ENCODE measurements at regions not wholly inside any gene's neighbourhood (a gene's known extent, or its start where the extent isn't known, plus 50 kb on each side); places are given as distances from the start of the nearest gene placed in this dataset.
A peak's percentile ranks its signal among the peaks of the same experiment; 100 is the strongest.

DNA sequence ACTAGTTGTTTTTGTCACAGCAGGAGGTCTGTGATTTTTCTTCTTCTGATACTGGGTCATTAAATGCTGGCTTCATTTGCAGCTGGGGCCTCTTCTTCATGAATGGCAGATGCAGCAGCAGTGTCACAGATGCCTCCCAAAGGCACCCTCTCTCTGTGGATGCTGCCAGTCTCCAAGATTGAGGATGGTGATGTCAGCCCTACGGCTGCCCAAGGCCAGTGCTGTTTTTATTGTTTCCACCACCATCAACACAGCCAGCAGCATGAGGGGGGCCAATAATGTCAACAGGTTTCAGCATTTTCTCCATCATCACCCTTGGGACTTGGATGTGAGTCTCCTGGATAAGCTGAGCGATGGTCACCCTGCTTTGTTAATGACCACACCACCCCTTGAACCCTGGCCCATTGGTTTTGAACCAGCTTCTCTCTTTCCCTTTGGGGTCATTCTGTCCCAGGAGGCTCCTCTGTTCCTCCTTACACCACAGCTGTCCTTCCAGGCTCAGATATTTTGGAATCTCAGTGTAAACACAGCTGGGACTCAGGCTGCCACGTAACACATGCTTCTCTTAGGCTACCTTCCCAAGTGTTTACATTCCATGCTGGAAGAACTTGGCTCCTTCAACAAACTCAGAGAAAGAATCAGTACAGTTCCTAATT is 151.7 kb upstream of the DDHD1 start:
- Histone ChIP-seq H3K27me3 (no peaks in the 10 kb centered on the region), H3K9me3 (no peaks in the 10 kb centered on the region), H3K4me3 (no peak overlapping the region), H3K4me1 (peaks cover 0 to 25% (median 17%) of the 10 kb centered on the region in 4 donors), H3K36me3 (no peaks in the 10 kb centered on the region), H3K27ac (peak overlapping the region in 2 of 4 donors; percentile 45 to 49)
- peak in 1 of 4 donors; percentile 26 for TF ChIP-seq POLR2AphosphoS5 (IDR thresholded peaks at IDR 0.05)
- TF ChIP-seq POLR2A (IDR thresholded peaks at IDR 0.05) = no peak
- intact Hi-C loops (cut with DNase I) = loop anchor here (5.0 to 10.0 kb wide), 3 partner anchors 230 to 483 kb away; no protein-coding TSS in a partner anchor
- DNase-seq = peak; percentile 63
- WGBS, 2 donors = 79 to 84% methylated on average over 3 of the region's 3 CpGs

DNA sequence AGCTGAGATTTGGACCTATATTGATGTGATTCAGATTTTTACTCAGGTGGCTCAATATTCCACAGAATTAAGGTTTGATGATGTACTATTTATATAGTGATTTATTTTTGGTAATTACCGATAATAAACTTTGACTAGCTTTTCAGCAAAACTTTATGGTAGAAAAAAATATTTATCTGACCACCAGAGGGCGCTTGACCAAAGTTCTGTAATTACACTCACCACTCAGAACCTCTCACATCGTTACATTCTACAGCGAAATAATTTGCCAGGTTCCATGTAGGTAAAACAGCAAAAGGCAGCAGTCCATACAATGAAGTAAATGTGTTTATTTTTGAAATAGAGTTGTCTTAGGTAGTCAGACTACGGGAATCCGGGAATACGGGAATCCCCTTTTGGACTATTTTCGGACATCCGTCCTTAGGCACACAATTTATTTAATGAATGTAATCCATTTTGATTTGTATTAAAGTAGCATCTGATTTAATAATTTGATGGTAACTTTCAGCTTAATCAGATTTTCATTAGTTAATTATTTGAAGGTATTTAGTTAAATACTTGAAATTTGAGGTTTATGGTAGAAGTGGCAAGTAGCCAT is 143.0 kb upstream of the DDHD1 start:
- Histone ChIP-seq H3K36me3 (no peaks in the 10 kb centered on the region), H3K27me3 (no peaks in the 10 kb centered on the region), H3K9me3 (no peaks in the 10 kb centered on the region), H3K4me1 (no peaks in the 10 kb centered on the region), H3K27ac (no peak overlapping the region), H3K4me3 (no peak overlapping the region)
- no peak for TF ChIP-seq POLR2A (IDR thresholded peaks at IDR 0.05)
- TF ChIP-seq, protein P1, sequence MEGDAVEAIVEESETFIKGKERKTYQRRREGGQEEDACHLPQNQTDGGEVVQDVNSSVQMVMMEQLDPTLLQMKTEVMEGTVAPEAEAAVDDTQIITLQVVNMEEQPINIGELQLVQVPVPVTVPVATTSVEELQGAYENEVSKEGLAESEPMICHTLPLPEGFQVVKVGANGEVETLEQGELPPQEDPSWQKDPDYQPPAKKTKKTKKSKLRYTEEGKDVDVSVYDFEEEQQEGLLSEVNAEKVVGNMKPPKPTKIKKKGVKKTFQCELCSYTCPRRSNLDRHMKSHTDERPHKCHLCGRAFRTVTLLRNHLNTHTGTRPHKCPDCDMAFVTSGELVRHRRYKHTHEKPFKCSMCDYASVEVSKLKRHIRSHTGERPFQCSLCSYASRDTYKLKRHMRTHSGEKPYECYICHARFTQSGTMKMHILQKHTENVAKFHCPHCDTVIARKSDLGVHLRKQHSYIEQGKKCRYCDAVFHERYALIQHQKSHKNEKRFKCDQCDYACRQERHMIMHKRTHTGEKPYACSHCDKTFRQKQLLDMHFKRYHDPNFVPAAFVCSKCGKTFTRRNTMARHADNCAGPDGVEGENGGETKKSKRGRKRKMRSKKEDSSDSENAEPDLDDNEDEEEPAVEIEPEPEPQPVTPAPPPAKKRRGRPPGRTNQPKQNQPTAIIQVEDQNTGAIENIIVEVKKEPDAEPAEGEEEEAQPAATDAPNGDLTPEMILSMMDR (IDR thresholded peaks at IDR 0.05) = peak; percentile 16 to 66 (median 48)
- intact Hi-C loops (cut with DNase I) = loop anchor here (5.0 kb wide), 2 partner anchors 144 to 1051 kb away; partner anchors contain the start of gene DDHD1
- no peak for DNase-seq
- 50 to 56% methylated on average over 9 of the region's 9 CpGs for WGBS, 2 donors

DNA sequence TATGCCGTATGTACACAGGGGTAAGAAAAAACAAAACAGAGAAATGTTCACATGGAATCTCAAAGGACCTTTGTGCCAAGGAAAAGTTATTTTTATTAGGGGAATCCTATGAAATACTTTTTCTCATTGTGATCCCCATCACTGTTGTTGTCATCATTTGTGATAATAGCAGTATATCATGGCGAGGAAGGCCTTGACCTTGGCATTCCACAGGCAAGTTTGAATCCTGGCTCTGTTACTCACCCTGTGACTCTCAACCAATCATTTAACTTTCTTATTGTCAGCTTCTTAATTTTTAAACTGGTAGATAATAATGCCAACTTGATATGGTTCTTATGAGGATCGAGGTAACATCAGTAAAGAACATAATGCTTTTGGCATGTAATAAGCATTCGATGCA is 142.2 kb upstream of the DDHD1 start:
- Histone ChIP-seq H3K27me3 (no peaks in the 10 kb centered on the region), H3K4me3 (no peak overlapping the region), H3K27ac (no peak overlapping the region), H3K9me3 (no peaks in the 10 kb centered on the region), H3K4me1 (no peaks in the 10 kb centered on the region), H3K36me3 (no peaks in the 10 kb centered on the region)
- DNase-seq = no peak
- WGBS, 2 donors = 82 to 90% methylated on average over 4 of the region's 4 CpGs
- intact Hi-C loops (cut with DNase I) = loop anchor here (5.0 kb wide), 2 partner anchors 143 to 1052 kb away; partner anchors contain the start of gene DDHD1
- TF ChIP-seq POLR2A (IDR thresholded peaks at IDR 0.05) = no peak
- TF ChIP-seq, protein P1 (IDR thresholded peaks at IDR 0.05) = no peak
- TF ChIP-seq EP300 (IDR thresholded peaks at IDR 0.05) = no peak
- no peak for TF ChIP-seq POLR2AphosphoS5 (IDR thresholded peaks at IDR 0.05)

DNA sequence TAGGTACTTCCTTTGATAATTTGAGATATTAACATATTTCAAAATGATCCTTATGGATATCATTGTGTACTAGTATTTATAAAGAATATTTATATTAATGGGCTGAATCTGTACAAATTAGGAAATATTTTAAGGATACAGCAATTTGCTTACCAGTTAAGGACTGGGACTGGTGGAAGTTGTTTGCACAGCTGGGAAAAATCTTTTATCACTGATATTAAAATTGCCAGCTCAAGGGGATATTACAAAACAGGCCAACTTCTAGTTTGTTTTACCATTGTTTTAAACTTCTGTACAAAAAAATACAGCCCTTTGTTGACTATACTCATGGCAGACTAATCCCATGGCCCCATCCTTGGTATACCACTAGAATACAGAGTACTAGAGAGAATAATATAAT is 133.2 kb upstream of the DDHD1 start:
- peaks cover 0 to 3% (median 0%) of the 10 kb centered on the region in 4 donors for H3K9me3 ChIP-seq
- no peak for TF ChIP-seq POLR2AphosphoS5 (IDR thresholded peaks at IDR 0.05)
- TF ChIP-seq EP300 (IDR thresholded peaks at IDR 0.05) = no peak
- no peak for TF ChIP-seq POLR2A (IDR thresholded peaks at IDR 0.05)
- TF ChIP-seq, protein P1 (IDR thresholded peaks at IDR 0.05) = no peak
- H3K4me1 ChIP-seq = no peaks in the 10 kb centered on the region
- intact Hi-C loops (cut with DNase I) = no loop called here
- H3K4me3 ChIP-seq = no peak overlapping the region
- no peaks in the 10 kb centered on the region for H3K27me3 ChIP-seq
- no peak overlapping the region for H3K27ac ChIP-seq
- no peaks in the 10 kb centered on the region for H3K36me3 ChIP-seq
- DNase-seq = no peak

DNA sequence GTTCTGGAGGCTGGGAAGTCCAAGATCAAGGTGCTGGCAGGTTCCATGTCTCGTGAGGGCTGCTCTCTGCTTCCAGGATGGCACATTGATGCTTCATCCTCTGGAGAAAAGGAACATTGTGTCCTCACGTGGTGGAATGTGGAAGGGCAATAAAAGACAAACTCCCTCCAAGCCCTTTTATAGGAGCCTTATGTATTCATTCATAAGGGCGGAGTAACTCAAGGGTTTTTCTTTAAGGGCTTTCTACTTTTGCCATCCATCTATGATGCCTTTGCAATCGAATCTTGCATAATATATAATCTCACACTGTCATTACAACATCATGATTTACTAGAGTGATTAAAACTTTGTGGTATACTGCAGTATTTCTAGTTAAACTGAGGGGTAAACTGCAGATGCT is 132.7 kb upstream of the DDHD1 start:
- 63 to 74% methylated on average over 4 of the region's 4 CpGs for WGBS, 2 donors
- TF ChIP-seq POLR2A (IDR thresholded peaks at IDR 0.05) (no peak), POLR2AphosphoS5 (IDR thresholded peaks at IDR 0.05) (no peak), EP300 (IDR thresholded peaks at IDR 0.05) (no peak)
- TF ChIP-seq, protein P1 (IDR thresholded peaks at IDR 0.05) = no peak
- intact Hi-C loops (cut with DNase I) = no loop called here
- H3K27ac ChIP-seq = no peak overlapping the region
- H3K4me3 ChIP-seq = no peak overlapping the region
- H3K4me1 ChIP-seq = no peaks in the 10 kb centered on the region
- H3K36me3 ChIP-seq = no peaks in the 10 kb centered on the region
- H3K27me3 ChIP-seq = no peaks in the 10 kb centered on the region
- no peak for DNase-seq
- peaks cover 0 to 7% (median 0%) of the 10 kb centered on the region in 4 donors for H3K9me3 ChIP-seq
